Fibroblast of pulmonary artery (primary cell): ENCODE measurements at regions not wholly inside any gene's neighbourhood (a gene's known extent, or its start where the extent isn't known, plus 50 kb on each side); places are given as distances from the start of the nearest gene placed in this dataset.

Source experiments
- DNase-seq: peaks from one replicate; pipeline ENCODE4 v3.0.0-alpha.2; 2010; ENCODE audit warnings: low read depth
- H3K4me3 ChIP-seq: replicated peaks from 2 replicates; pipeline ENCODE4 v1.5.1; 2011; ENCODE audit warnings: low read depth, mild to moderate bottlenecking, control low read depth, low read length, moderate library complexity
- CTCF ChIP-seq: IDR thresholded peaks from 2 replicates; pipeline ENCODE4 v1.5.1; 2011; ENCODE audit warnings: mild to moderate bottlenecking, control low read depth, low read length, inconsistent platforms; ENCODE audit errors: missing control alignments

- TF ChIP-seq CTCF = no peak
- no peak for DNase-seq
- H3K4me3 ChIP-seq = peak overlapping the region; percentile 30
These were observed 81.2 kb upstream of the CCN6 start for GRCh38 chr6:111972745-111973117.

GRCh38 chr6:111973118-111973761 lies 80.7 kb upstream of the CCN6 start:
- H3K4me3 ChIP-seq = peak overlapping the region; percentile 30
- TF ChIP-seq CTCF = no peak
- peak; percentile 97 for DNase-seq

GRCh38 chr6:111973927-111974639 lies 79.8 kb upstream of the CCN6 start:
- no peak for TF ChIP-seq CTCF
- no peak overlapping the region for H3K4me3 ChIP-seq
- peak; percentile 77 for DNase-seq

- no peak for TF ChIP-seq CTCF
- H3K4me3 ChIP-seq = no peak overlapping the region
- DNase-seq = no peak
These were observed 78.4 kb upstream of the CCN6 start for GRCh38 chr6:111975466-111975865.

GRCh38 chr6:111976139-111976538 lies 77.8 kb upstream of the CCN6 start:
- DNase-seq = peak; percentile 39
- no peak overlapping the region for H3K4me3 ChIP-seq
- no peak for TF ChIP-seq CTCF

- no peak overlapping the region for H3K4me3 ChIP-seq
- DNase-seq = no peak
- TF ChIP-seq CTCF = no peak
These were observed 75.3 kb upstream of the CCN6 start for GRCh38 chr6:111978532-111979149.
